H1 (cell line): ENCODE measurements at regions not wholly inside any gene's neighbourhood (a gene's known extent, or its start where the extent isn't known, plus 50 kb on each side); places are given as distances from the start of the nearest gene placed in this dataset.

ENCODE experiments used
- CTCF ChIA-PET: fragments of 300-600 bp; sonication (Branson Sonifier 250); formaldehyde crosslinking; loops from one replicate; lab custom pipeline; 2021; ENCODE audit not compliant: partially characterized antibody; lab: Charles Lee
- POLR2A ChIA-PET: fragments of 300-600 bp; sonication (Branson Sonifier 250); formaldehyde crosslinking; loops from one replicate; lab custom pipeline; 2021; ENCODE audit warnings: inconsistent platforms; ENCODE audit not compliant: partially characterized antibody; lab: Charles Lee
- DNase-seq, 2 experiments: peaks; one replicate each; pipeline versions ENCODE4 v3.0.0 to v3.0.0-alpha.2; 2010 to 2022; ENCODE audit warnings: low spot score in 2 of 2, low read depth in 1 of 2, mixed read lengths in 1 of 2
- FAIRE-seq: peaks from 2 replicates; lab custom pipeline; 2011; peaks lifted over from hg19 to GRCh38; lab: Jason Lieb, UNC
- H2AFZ ChIP-seq: 2 replicates; pipeline ENCODE4 v1.8.1; 2012; ENCODE audit warnings: low read length, inconsistent platforms
- H2AK5ac ChIP-seq: 2 replicates; pipeline ENCODE4 v1.6.1; 2013; ENCODE audit warnings: low read depth, low read length
- H2BK120ac ChIP-seq: replicated peaks from 2 replicates; pipeline ENCODE3; 2013; ENCODE audit warnings: low read depth, low read length, inconsistent platforms
- H2BK12ac ChIP-seq: 2 replicates; pipeline ENCODE4 v1.6.1; 2013; ENCODE audit warnings: low read depth, low read length
- H2BK15ac ChIP-seq: 2 replicates; pipeline ENCODE4 v1.6.1; 2013; ENCODE audit warnings: low read length
- H2BK20ac ChIP-seq: 2 replicates; pipeline ENCODE4 v1.6.1; 2013; ENCODE audit warnings: low read length
- H2BK5ac ChIP-seq: 2 replicates; pipeline ENCODE4 v1.6.1; 2013; ENCODE audit warnings: low read depth, low read length
- H3K14ac ChIP-seq: 2 replicates; pipeline ENCODE4 v1.6.1; 2013; ENCODE audit warnings: inconsistent platforms; ENCODE audit not compliant: insufficient read length
- H3K18ac ChIP-seq: 2 replicates; pipeline ENCODE4 v1.6.1; 2013; ENCODE audit warnings: low read length; ENCODE audit errors: extremely low read depth
- H3K23ac ChIP-seq: 2 replicates; pipeline ENCODE4 v1.6.1; 2013; ENCODE audit warnings: inconsistent platforms; ENCODE audit not compliant: insufficient read length
- H3K23me2 ChIP-seq: 2 replicates; pipeline ENCODE4 v1.6.1; 2013; ENCODE audit warnings: low read depth, low read length
- H3K27ac ChIP-seq: 2 replicates; pipeline ENCODE4 v1.6.1; 2011; ENCODE audit warnings: low read depth, low read length, inconsistent platforms
- H3K27me3 ChIP-seq, 4 experiments: replicated peaks in 1 of 4; 1 replicate in 1 of 4; 2 replicates in 3 of 4; pipeline versions ENCODE4 v1.6.1 to v1.8.1; 2011 to 2013; ENCODE audit warnings: low read length in 3 of 4, mild to moderate bottlenecking in 3 of 4, inconsistent platforms in 2 of 4, mixed read lengths in 2 of 4, moderate library complexity in 1 of 4; ENCODE audit not compliant: control insufficient read depth in 3 of 4, insufficient read depth in 3 of 4; ENCODE audit errors: extremely low read depth in 1 of 4
- H3K36me3 ChIP-seq, 4 experiments: 2 replicates each; pipeline versions ENCODE4 v1.6.1 to v1.8.1; 2011 to 2013; ENCODE audit warnings: mild to moderate bottlenecking in 4 of 4, low read length in 3 of 4, moderate library complexity in 2 of 4, control low read depth in 1 of 4, inconsistent platforms in 1 of 4; ENCODE audit not compliant: insufficient read depth in 4 of 4, control insufficient read depth in 2 of 4
- H3K4ac ChIP-seq: replicated peaks from 2 replicates; pipeline ENCODE3; 2013; ENCODE audit warnings: low read length, low read depth, mixed read lengths, inconsistent platforms; ENCODE audit not compliant: insufficient read length
- H3K4me1 ChIP-seq, 4 experiments: replicated peaks in 1 of 4; 1 replicate in 1 of 4; 2 replicates in 3 of 4; pipeline versions ENCODE4 v1.6.1 to v1.8.1; 2011 to 2013; ENCODE audit warnings: low read length in 3 of 4, inconsistent platforms in 2 of 4, mixed read lengths in 1 of 4; ENCODE audit not compliant: insufficient read depth in 4 of 4, control insufficient read depth in 3 of 4
- H3K4me2 ChIP-seq, 2 experiments: 2 replicates each; pipeline versions ENCODE4 v1.6.1 to v1.8.1; 2011 to 2013; ENCODE audit warnings: low read depth in 2 of 2, low read length in 2 of 2, control low read depth in 1 of 2, inconsistent platforms in 1 of 2, mild to moderate bottlenecking in 1 of 2; ENCODE audit not compliant: insufficient read depth in 1 of 2
- H3K4me3 ChIP-seq, 4 experiments: fragments of 200-600, 300-600 bp in 1 of 4; sonication (generic), shearing (Covaris generic), sonication (Bioruptor Twin) in 1 of 4; 2 replicates each; pipeline versions ENCODE4 v1.5.1 to v1.8.1; 2011 to 2016; ENCODE audit warnings: low read length in 4 of 4, low read depth in 3 of 4, control low read depth in 2 of 4, inconsistent platforms in 2 of 4, mild to moderate bottlenecking in 2 of 4, mixed read lengths in 1 of 4, moderate library complexity in 1 of 4; ENCODE audit not compliant: insufficient read depth in 2 of 4; ENCODE audit errors: extremely low read depth in 1 of 4
- H3K56ac ChIP-seq: replicated peaks from 2 replicates; pipeline ENCODE3; 2013; ENCODE audit warnings: low read depth, mild to moderate bottlenecking, mixed read lengths, low read length, inconsistent platforms; ENCODE audit not compliant: insufficient read length
- H3K79me1 ChIP-seq: 2 replicates; pipeline ENCODE4 v1.6.1; 2013; ENCODE audit warnings: low read depth, low read length, control low read depth
- H3K79me2 ChIP-seq, 2 experiments: 2 replicates each; pipeline versions ENCODE4 v1.6.1 to v1.8.1; 2012 to 2013; ENCODE audit warnings: low read length in 2 of 2, mild to moderate bottlenecking in 2 of 2, inconsistent platforms in 1 of 2; ENCODE audit not compliant: insufficient read depth in 2 of 2, control insufficient read depth in 1 of 2
- H3K9ac ChIP-seq, 4 experiments: replicated peaks in 1 of 4; 1 replicate in 1 of 4; 2 replicates in 3 of 4; pipeline versions ENCODE4 v1.6.1 to v1.8.1; 2011 to 2013; ENCODE audit warnings: low read depth in 3 of 4, low read length in 3 of 4, control low read depth in 2 of 4, mild to moderate bottlenecking in 2 of 4, moderate library complexity in 2 of 4, inconsistent platforms in 1 of 4; ENCODE audit errors: extremely low read depth in 1 of 4
- H3K9me3 ChIP-seq, 2 experiments: 2 replicates each; pipeline versions ENCODE4 v1.6.1 to v1.8.1; 2012 to 2013; ENCODE audit warnings: mild to moderate bottlenecking in 2 of 2, moderate library complexity in 2 of 2, control low read depth in 1 of 2, inconsistent platforms in 1 of 2, low read depth in 1 of 2, low read length in 1 of 2, mixed read lengths in 1 of 2; ENCODE audit not compliant: insufficient read depth in 2 of 2
- H4K20me1 ChIP-seq, 2 experiments: replicated peaks in 1 of 2; 2 replicates each; pipeline versions ENCODE3 to v1.8.1; 2011 to 2013; ENCODE audit warnings: inconsistent platforms in 2 of 2, low read length in 2 of 2, mild to moderate bottlenecking in 1 of 2; ENCODE audit not compliant: insufficient read depth in 2 of 2, control insufficient read depth in 1 of 2
- H4K5ac ChIP-seq: 2 replicates; pipeline ENCODE4 v1.6.1; 2013; ENCODE audit warnings: low read length, low read depth, mixed read lengths, inconsistent platforms; ENCODE audit not compliant: insufficient read length
- H4K8ac ChIP-seq: 2 replicates; pipeline ENCODE4 v1.8.0; 2013; ENCODE audit warnings: mild to moderate bottlenecking, moderate library complexity, low read length, inconsistent platforms; ENCODE audit not compliant: insufficient read depth; ENCODE audit errors: extremely low read depth
- H4K91ac ChIP-seq: replicated peaks from 2 replicates; pipeline ENCODE3; 2013; ENCODE audit warnings: low read length, mixed read lengths, inconsistent platforms; ENCODE audit not compliant: insufficient read length
- CEBPB ChIP-seq: IDR thresholded peaks from 2 replicates; pipeline ENCODE4 v1.6.1; 2012; ENCODE audit warnings: low read depth, low read length
- GABPA ChIP-seq: IDR thresholded peaks from 2 replicates; pipeline ENCODE4 v1.6.1; 2011; ENCODE audit warnings: mild to moderate bottlenecking, low read length, moderate library complexity, borderline replicate concordance; ENCODE audit not compliant: insufficient read depth
- WGBS, 2 experiments: shearing (Covaris generic) in 1 of 2; methylation state at CpG; one replicate each; pipeline versions ENCODE4 v1.1.6 to v1.1.7; 2013 to 2015; ENCODE audit warnings: low lambda C conversion rate in 2 of 2, mixed read lengths in 2 of 2, inconsistent platforms in 1 of 2, low coverage in 1 of 2, missing lambda C conversion rate in 1 of 2; ENCODE audit not compliant: insufficient replicate concordance in 2 of 2, insufficient coverage in 1 of 2, insufficient read length in 1 of 2; ENCODE audit errors: extremely low coverage in 1 of 2, missing lambda C conversion rate in 1 of 2; 5-methylcytosine and 5-hydroxymethylcytosine counted together
- TF ChIP-seq, protein P1 (sequence below), 3 experiments: IDR thresholded peaks; 1 replicate in 2 of 3; 2 replicates in 1 of 3; pipeline versions ENCODE4 v1.5.1 to v1.6.1; 2011; ENCODE audit warnings: low read length in 3 of 3, mild to moderate bottlenecking in 3 of 3, inconsistent platforms in 2 of 3, low read depth in 1 of 3, moderate library complexity in 1 of 3; ENCODE audit not compliant: insufficient read depth in 1 of 3; ENCODE audit errors: control extremely low read depth in 1 of 3

DNA sequence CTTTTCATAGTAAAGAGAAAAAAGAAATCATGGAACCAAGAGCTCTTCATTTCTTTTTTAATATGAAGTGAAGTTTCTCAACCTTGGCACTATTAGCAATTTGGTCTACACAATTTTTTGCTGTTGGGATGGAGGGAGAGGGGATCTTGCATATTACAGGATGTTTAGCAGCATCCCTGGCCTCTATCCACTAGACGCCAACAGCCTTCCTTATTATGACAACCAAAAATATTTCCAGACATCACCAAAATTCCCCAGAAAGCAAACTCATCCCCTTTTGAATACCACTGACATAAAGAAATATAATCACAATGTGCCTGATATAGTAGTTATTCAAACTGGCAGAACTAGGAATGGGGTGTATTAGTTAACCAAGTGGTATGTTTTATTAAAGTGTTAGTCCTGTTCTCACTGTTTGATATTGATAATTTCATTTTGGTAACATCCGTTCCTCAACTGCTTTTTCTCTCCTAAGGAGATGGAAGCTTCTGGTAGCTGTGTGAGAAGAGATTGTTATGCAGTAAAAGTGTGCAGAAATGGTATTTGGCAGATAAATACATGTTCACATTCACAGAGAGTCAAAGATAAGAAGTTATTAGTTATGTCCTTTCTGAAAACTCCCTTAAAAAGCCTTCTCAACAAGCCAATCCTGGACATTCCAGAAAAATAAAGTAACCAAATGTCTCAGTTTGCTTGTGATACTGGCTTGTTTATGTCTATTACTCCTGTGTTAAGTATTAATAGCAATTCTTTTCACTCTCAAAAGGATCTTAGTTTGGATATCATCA is 699.9 kb downstream of the C12orf50 start:
- DNase-seq (no peak), FAIRE-seq (no peak)
- POLR2A ChIA-PET = no interaction called here
- H2BK20ac ChIP-seq = no peak overlapping the region
- H2BK12ac ChIP-seq = no peak overlapping the region
- H3K56ac ChIP-seq = no peak overlapping the region
- H3K4ac ChIP-seq = no peak overlapping the region
- H2BK15ac ChIP-seq = no peak overlapping the region
- H4K91ac ChIP-seq = no peak overlapping the region
- no peaks in the 10 kb centered on the region for H3K79me2 ChIP-seq
- no peak overlapping the region for H3K23ac ChIP-seq
- H3K9ac ChIP-seq = no peak overlapping the region
- no peak overlapping the region for H3K4me2 ChIP-seq
- H3K27ac ChIP-seq = no peak overlapping the region
- H3K9me3 ChIP-seq = no peaks in the 10 kb centered on the region
- H4K8ac ChIP-seq = no peak overlapping the region
- no peaks in the 10 kb centered on the region for H3K27me3 ChIP-seq
- H3K79me1 ChIP-seq = no peaks in the 10 kb centered on the region
- H2BK5ac ChIP-seq = no peak overlapping the region
- no peaks in the 10 kb centered on the region for H3K23me2 ChIP-seq
- H3K4me3 ChIP-seq = no peak overlapping the region
- H2AK5ac ChIP-seq = no peak overlapping the region
- H3K18ac ChIP-seq = no peak overlapping the region
- H3K36me3 ChIP-seq = no peaks in the 10 kb centered on the region
- no peak overlapping the region for H4K5ac ChIP-seq
- H4K20me1 ChIP-seq = no peaks in the 10 kb centered on the region
- no peak overlapping the region for H2BK120ac ChIP-seq
- H3K14ac ChIP-seq = no peak overlapping the region
- TF ChIP-seq, protein P1, sequence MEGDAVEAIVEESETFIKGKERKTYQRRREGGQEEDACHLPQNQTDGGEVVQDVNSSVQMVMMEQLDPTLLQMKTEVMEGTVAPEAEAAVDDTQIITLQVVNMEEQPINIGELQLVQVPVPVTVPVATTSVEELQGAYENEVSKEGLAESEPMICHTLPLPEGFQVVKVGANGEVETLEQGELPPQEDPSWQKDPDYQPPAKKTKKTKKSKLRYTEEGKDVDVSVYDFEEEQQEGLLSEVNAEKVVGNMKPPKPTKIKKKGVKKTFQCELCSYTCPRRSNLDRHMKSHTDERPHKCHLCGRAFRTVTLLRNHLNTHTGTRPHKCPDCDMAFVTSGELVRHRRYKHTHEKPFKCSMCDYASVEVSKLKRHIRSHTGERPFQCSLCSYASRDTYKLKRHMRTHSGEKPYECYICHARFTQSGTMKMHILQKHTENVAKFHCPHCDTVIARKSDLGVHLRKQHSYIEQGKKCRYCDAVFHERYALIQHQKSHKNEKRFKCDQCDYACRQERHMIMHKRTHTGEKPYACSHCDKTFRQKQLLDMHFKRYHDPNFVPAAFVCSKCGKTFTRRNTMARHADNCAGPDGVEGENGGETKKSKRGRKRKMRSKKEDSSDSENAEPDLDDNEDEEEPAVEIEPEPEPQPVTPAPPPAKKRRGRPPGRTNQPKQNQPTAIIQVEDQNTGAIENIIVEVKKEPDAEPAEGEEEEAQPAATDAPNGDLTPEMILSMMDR (IDR thresholded peaks at IDR 0.05; ENCODE audit: control extremely low read depth in 1 of 3, insufficient read depth in 1 of 3, low read depth in 1 of 3, low read length in 3 of 3) = no peak
- TF ChIP-seq GABPA (no peak), CEBPB (no peak)
- TF ChIP-seq, all 59 proteins: peak for 0
- Histone ChIP-seq H3K4me1 (no peaks in the 10 kb centered on the region), H2AFZ (no peak overlapping the region)
- CTCF ChIA-PET = no interaction called here
- WGBS, 2 experiments = 91% methylated on average over 2 of the region's 2 CpGs; no CpG with 5 or more reads in 1 of the 2 experiments
